GM04504 (cell line): ENCODE measurements at regions not wholly inside any gene's neighbourhood (a gene's known extent, or its start where the extent isn't known, plus 50 kb on each side); places are given as distances from the start of the nearest gene placed in this dataset.

Source experiments
- DNase-seq: peaks from one replicate; pipeline ENCODE4 v3.0.0-alpha.2; 2012; ENCODE audit warnings: low read depth

- DNase-seq = no peak
Measured at GRCh38 chr1:72830606-72831390, 548.5 kb upstream of the NEGR1 start.

DNA sequence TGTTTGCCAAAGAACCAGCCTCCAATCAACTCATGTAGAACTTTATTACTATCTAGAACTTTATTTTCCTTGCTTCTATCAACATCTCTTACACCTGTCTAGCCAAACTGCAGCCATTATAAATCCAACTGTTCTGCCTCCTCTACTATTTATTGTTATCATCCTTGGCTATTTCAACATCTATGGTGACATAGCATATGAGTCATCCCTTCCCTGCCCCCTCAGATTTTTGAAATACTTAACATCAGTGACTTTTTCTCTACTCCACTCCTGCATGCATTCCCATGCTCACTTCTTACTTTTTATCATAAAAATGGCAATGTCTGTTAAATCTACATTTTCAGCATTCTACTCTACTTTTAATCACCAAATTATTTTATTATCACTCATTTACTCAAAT, 544.9 kb upstream of the NEGR1 start:
- DNase-seq = no peak

DNA sequence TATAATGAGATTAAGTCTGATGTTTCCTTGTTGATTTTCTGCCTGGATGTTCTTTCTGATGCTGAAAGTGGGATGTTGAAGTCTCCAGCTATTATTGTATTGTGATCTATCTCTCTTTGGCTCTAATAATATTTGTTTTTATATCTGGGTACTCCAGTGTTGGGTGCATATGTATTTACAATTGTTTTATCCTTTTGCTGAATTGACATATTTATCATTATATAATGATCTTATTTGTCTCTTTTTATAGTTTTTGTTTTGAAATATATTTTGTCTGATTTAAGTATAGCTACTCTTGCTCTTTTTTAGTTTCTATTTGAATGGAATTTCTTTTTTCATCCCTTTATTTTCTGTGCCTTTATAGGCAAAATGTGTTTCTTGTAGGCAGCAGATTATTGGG, 522.2 kb upstream of the NEGR1 start:
- no peak for DNase-seq

GRCh38 chr1:72781038-72781437, 498.7 kb upstream of the NEGR1 start:
- DNase-seq = no peak

DNA sequence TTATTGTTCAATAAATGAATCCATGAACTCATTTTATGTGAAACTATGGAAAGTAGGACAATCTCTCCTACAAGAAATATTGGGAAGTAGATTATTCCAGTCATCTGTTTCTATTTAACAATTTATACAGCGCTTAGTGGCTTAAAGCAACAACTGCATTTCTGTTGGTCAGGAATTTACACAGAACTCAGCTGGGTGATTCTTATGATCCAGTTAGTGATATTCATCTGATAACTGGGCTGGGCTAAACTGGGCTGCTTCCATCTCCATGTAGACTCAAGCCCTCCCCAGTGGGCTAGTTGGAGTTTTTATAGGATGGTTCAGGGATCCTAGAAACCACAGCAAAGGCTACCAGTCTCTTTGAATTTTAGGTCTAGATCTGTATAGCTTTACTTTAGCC, 497.9 kb upstream of the NEGR1 start:
- DNase-seq = no peak

GRCh38 chr1:72777918-72778317, 495.6 kb upstream of the NEGR1 start:
- peak; percentile 1 for DNase-seq

DNA sequence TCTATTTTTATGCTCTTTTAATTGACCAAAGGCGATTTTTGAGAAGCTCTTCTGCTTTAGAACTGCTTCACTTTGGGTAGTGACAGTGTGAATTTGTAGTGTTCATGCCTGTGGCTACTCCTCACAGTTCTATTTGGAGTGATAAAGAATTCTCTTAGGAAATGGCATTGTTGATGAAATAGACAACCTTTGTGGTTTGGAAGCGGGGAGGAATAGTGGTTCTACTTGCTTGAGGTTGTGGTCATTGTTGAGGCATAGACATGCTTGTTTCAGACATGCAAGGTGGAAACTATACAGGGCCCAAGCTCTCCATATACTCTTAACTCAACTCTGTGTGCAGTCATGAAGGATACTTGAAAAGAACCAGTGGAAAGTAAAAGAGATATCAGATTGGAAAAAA, 481.1 kb upstream of the NEGR1 start:
- DNase-seq = no peak

DNA sequence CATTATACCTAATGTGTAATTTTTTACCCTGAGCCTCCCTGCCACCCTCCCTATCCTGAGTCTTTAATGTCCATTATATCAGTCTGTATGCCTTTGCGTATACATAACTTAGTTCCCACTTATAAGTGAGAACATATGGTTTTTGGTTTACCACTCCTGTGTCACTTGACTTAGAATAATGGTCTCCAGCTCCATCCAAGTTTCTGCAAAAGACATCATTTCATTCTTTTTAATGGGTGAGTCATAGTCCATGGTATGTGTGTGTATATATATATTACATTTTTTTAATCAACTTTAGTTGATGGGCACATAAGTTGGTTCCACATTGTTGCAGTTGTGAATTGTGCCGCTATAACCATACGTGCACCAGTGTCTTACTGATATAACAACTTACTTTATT, 477.1 kb upstream of the NEGR1 start:
- no peak for DNase-seq

DNA sequence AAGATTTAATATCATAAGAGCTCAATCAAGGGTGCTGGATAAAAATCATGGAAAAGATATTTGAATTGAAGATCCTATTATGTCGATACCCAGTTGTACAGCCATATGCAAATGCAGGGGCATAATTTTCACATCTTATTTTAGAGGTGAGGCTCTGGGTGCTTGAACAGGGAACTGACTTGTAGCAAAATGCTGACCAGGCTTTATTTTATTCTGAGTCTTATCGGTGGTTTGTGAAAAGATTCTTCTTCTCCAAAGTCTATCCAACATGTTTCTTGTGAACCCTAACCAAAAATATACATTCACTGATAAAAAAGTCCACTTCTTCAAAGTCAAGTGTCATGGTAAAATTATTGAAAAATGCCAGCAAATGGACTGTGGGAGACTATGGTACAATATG, 475.5 kb upstream of the NEGR1 start:
- DNase-seq = no peak

DNA sequence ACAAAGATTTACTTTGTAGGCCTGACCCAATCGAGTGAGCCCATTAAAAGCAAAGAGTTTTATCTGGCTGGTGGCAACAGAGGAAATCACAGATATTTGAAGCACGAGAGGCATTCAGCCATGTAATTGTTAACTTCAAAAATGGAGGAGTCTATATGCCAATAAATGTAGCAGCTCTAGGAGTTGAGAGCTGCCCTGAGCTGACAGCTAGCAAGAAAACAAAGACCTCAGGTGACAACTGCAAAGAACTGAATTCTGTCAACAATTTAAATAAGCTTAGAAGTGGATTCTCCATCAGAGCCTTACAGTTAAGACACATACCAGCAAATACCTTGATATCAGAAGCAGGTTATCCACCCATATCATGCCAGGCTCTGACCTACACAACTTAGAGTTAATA, 463.1 kb upstream of the NEGR1 start:
- DNase-seq = no peak

- no peak for DNase-seq
Measured at GRCh38 chr1:72734415-72734814, 452.1 kb upstream of the NEGR1 start.

DNA sequence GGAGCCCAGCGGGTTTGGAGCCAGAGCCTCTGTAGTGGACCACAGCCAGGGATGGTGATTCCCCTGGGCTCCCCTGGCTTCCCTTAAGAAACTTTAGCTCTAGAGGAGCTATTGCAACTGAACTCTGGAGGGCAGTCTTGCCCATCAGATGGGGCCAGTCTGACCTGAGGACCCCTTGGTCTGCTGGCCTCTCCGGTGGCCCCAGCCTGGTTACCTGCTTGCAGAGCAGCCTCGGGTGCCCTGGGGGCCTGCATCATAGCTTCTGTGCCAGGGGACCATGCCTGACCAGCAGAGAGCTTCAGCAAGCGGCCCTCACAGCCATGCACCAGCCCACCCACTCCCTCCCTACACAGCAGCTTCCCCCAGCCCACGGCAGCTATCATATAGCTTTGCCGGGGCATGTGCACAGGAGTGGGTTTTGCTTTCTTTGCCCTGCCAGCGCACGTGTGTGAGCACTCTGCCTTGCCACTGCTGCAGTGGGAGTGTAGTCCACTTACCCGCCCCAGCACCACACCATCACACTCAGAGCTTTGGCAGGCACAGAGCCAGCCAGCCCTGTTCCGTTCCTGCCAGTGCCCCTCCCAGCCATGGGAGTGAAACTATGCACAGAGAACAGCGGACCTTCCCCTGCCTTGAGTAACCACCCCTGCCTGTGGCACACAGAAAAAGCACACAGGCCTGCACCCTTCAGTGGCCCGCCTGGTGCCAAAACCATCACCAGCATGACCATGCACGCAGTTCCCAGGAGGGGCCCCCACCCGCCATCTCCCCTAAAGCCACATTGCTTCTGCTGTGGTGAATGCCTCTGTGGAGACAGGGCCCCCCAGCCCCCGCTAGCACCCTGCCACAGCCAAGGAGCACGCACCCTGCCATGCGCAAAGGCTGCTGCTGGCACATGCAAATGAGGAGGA, 442.9 kb upstream of the NEGR1 start:
- DNase-seq = no peak

DNA sequence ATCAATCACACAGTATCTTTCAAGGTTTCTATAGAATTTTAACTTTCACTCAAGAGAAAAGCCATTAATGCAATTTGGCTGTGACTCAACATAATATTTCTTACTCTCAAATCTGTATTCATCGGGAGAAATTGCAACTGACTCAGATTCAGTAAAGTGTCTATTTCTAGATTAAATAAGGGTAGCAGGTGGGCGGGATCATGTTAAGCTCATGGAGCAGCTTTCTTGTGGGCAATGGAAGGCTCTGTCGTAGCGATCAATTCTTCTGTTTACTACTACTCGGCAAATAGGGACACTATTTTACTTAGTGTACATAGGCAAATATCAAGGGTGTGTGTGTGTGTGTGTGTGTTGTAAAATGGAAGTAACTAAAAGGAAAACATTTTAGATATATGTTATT, 423.6 kb upstream of the NEGR1 start:
- DNase-seq = no peak

DNA sequence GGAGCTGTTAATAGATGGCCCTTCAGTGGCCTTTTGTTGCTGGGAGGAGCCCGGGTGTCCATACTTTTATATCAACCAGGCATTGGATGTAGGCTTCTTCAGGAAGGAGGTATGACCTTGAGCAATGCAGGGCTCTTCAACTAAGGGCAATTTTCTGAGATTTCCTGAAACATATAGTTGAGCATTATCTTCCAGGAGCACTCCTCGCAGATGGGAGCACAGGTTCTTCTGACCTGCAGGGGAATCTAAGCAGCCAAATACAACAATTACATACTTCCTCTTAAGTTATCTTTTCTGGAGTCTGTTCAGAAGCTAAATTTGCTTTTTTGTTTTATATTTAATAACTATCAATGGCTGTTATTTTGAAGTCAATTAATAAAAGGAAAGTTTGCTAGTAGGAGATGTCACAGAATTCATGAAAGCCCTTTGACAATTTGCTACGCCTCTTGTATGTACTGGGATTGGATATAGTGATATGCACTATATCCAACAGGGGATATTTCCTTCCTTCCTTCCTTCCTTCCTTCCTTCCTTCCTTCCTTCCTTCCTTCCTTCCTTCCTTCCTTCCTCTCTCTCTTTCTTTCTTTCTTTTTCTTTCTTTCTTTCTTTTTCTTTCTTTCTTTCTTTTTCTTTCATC, 422.6 kb upstream of the NEGR1 start:
- DNase-seq = no peak

GRCh38 chr1:72697410-72697809, 415.1 kb upstream of the NEGR1 start:
- DNase-seq = no peak

DNA sequence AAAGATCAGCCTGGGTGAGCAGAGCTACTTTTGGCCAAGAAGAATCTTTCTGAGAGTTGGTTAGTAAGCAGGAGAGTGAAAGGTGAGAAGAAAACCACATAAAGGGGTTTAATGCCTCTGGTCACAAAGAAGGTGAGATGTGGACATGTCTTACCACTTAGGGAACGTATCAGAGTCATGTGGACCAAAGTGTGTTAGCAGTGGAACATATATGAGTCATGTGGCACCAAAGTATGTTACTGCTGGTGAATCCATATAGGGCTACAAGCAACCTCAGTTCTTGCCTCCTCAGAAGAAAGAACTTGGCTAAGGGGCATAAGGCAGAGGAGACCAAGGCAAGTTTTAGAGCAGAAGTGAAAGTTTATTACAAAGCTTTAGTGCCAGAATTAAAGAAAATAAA, 411.6 kb upstream of the NEGR1 start:
- DNase-seq = no peak

DNA sequence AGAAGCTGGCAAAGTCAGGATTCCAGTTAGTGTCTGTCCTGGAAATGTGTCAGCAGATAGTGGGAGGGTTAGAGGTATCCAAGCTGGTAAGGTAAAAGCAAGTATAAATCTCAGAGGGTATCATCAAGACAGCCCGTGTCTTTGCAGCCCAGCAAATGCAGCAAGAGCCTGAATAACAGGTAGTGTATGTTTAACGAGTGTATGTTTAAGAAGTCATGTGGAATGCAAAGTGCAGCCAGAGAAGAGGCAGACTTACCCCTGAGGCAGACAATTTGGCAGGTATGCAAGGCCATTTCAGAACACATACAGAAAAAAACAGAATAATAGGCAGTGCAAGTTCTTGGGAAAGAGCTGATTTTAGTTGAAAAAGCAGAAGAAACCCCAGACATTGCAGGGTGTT, 411.0 kb upstream of the NEGR1 start:
- DNase-seq = no peak

GRCh38 chr1:72690871-72691270, 408.5 kb upstream of the NEGR1 start:
- DNase-seq = no peak

- DNase-seq = no peak
Measured at GRCh38 chr1:72678683-72679082, 396.3 kb upstream of the NEGR1 start.

GRCh38 chr1:72670902-72671301, 388.6 kb upstream of the NEGR1 start:
- no peak for DNase-seq

- no peak for DNase-seq
Measured at GRCh38 chr1:72662918-72663317, 380.6 kb upstream of the NEGR1 start.

DNA sequence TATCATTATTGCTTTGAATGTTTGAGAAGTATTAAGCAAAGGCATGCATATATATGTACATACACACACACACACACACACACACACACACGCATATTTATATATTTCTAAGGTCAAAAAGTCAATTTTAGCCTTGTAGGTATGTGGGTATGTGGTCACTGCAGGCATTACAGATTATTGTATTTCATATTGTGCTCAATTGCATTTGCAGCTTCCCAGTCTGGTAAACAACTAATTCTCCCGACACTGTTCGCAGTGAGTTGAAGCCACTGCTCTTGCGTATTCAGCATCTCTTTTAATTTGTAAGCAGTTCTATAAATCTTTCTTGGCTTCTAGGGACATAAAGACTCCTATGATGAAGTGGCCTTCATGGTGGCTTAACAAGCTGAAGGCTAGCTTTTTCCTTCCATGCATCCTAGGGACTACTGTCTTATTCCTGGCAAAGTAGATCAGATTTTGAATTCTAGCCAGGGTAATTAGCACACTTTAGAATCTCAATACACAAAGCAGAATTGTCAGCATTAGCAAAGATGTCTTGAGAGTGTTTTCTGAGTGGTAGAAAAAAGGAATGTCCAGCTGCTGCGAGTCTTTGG, 368.6 kb upstream of the NEGR1 start:
- DNase-seq = no peak

GRCh38 chr1:72649991-72650390, 367.7 kb upstream of the NEGR1 start:
- peak; percentile 19 for DNase-seq
